Nephron progenitor cell (in vitro differentiated cells): ENCODE measurements at regions not wholly inside any gene's neighbourhood (a gene's known extent, or its start where the extent isn't known, plus 50 kb on each side); places are given as distances from the start of the nearest gene placed in this dataset.

Experiments used
- DNase-seq: peaks from one replicate; pipeline ENCODE4 v3.0.0; 2021
- H3K27ac Mint-ChIP-seq: 2 replicates; pipeline ENCODE4 v1.8.0; 2021; ENCODE audit warnings: mild to moderate bottlenecking, moderate library complexity, mixed read lengths
- H3K27me3 Mint-ChIP-seq: 2 replicates; pipeline ENCODE4 v1.8.0; 2021; ENCODE audit warnings: mild to moderate bottlenecking, low read depth, mixed read lengths; ENCODE audit not compliant: poor library complexity
- H3K36me3 Mint-ChIP-seq: 2 replicates; pipeline ENCODE4 v1.8.0; 2021; ENCODE audit warnings: low read depth, mixed read lengths
- H3K4me1 Mint-ChIP-seq: 2 replicates; pipeline ENCODE4 v1.8.0; 2021; ENCODE audit warnings: mixed read lengths
- H3K4me3 Mint-ChIP-seq: 2 replicates; pipeline ENCODE4 v1.8.0; 2021; ENCODE audit warnings: mild to moderate bottlenecking, moderate library complexity, mixed read lengths
- H3K9me3 Mint-ChIP-seq: 2 replicates; pipeline ENCODE4 v1.8.0; 2021; ENCODE audit warnings: mild to moderate bottlenecking, moderate library complexity, mixed read lengths
- CTCF ChIP-seq: fragments of 200-600 bp; sonication (generic); IDR thresholded peaks from 2 replicates; pipeline ENCODE4 v1.5.0; 2021; ENCODE audit warnings: antibody characterized with exemption

GRCh38 chr12:47556261-47557030 is 149.4 kb downstream of the RPAP3 start:
- H3K27me3 Mint-ChIP-seq: no peaks in the 10 kb centered on the region
- H3K9me3 Mint-ChIP-seq: peaks cover 29% of the 10 kb centered on the region
- DNase-seq: no peak
- TF ChIP-seq CTCF: no peak
- no peaks in the 10 kb centered on the region for H3K4me1 Mint-ChIP-seq
- H3K36me3 Mint-ChIP-seq: no peaks in the 10 kb centered on the region
- H3K27ac Mint-ChIP-seq: no peak overlapping the region
- H3K4me3 Mint-ChIP-seq: no peak overlapping the region

GRCh38 chr12:47554046-47554653 is 151.7 kb downstream of the RPAP3 start:
- no peak for DNase-seq
- Mint-ChIP-seq H3K4me3 (no peak overlapping the region), H3K9me3 (peaks cover 29% of the 10 kb centered on the region), H3K27ac (no peak overlapping the region), H3K27me3 (no peaks in the 10 kb centered on the region), H3K36me3 (no peaks in the 10 kb centered on the region), H3K4me1 (no peaks in the 10 kb centered on the region)
- no peak for TF ChIP-seq CTCF

GRCh38 chr12:47553266-47553665 is 152.6 kb downstream of the RPAP3 start:
- H3K36me3 Mint-ChIP-seq: no peaks in the 10 kb centered on the region
- H3K4me1 Mint-ChIP-seq: no peaks in the 10 kb centered on the region
- H3K27ac Mint-ChIP-seq: no peak overlapping the region
- peaks cover 29% of the 10 kb centered on the region for H3K9me3 Mint-ChIP-seq
- no peak for TF ChIP-seq CTCF
- no peaks in the 10 kb centered on the region for H3K27me3 Mint-ChIP-seq
- H3K4me3 Mint-ChIP-seq: no peak overlapping the region
- DNase-seq: no peak

GRCh38 chr12:47551426-47551851 is 154.4 kb downstream of the RPAP3 start:
- Mint-ChIP-seq H3K4me3 (no peak overlapping the region), H3K36me3 (no peaks in the 10 kb centered on the region), H3K4me1 (no peaks in the 10 kb centered on the region), H3K27me3 (peaks cover 4% of the 10 kb centered on the region), H3K9me3 (peaks cover 24% of the 10 kb centered on the region), H3K27ac (no peak overlapping the region)
- TF ChIP-seq CTCF: no peak
- DNase-seq: no peak

GRCh38 chr12:47549258-47549657 is 156.6 kb downstream of the RPAP3 start:
- H3K27me3 Mint-ChIP-seq: peaks cover 4% of the 10 kb centered on the region
- no peaks in the 10 kb centered on the region for H3K36me3 Mint-ChIP-seq
- H3K4me3 Mint-ChIP-seq: no peak overlapping the region
- no peak overlapping the region for H3K27ac Mint-ChIP-seq
- H3K4me1 Mint-ChIP-seq: no peaks in the 10 kb centered on the region
- no peak for DNase-seq
- H3K9me3 Mint-ChIP-seq: peaks cover 15% of the 10 kb centered on the region
- TF ChIP-seq CTCF: no peak

GRCh38 chr12:47548401-47548800 is 157.4 kb downstream of the RPAP3 start:
- no peak overlapping the region for H3K27ac Mint-ChIP-seq
- H3K9me3 Mint-ChIP-seq: peaks cover 6% of the 10 kb centered on the region
- no peak for DNase-seq
- H3K4me1 Mint-ChIP-seq: no peaks in the 10 kb centered on the region
- TF ChIP-seq CTCF: no peak
- H3K4me3 Mint-ChIP-seq: no peak overlapping the region
- H3K36me3 Mint-ChIP-seq: no peaks in the 10 kb centered on the region
- H3K27me3 Mint-ChIP-seq: peaks cover 4% of the 10 kb centered on the region
